HL-60 (cell line): ENCODE measurements at regions not wholly inside any gene's neighbourhood (a gene's known extent, or its start where the extent isn't known, plus 50 kb on each side); places are given as distances from the start of the nearest gene placed in this dataset.

Source experiments
- CTCF ChIP-seq: IDR thresholded peaks from one replicate; pipeline ENCODE4 v1.5.1; 2011; ENCODE audit warnings: low read length, control low read depth, inconsistent platforms; ENCODE audit not compliant: insufficient read depth
- REST ChIP-seq: IDR thresholded peaks from 2 replicates; pipeline ENCODE4 v1.6.1; 2012; ENCODE audit warnings: low read depth; ENCODE audit not compliant: insufficient replicate concordance
- SPI1 ChIP-seq: IDR thresholded peaks from 2 replicates; pipeline ENCODE4 v1.6.1; 2012; ENCODE audit warnings: low read depth, mild to moderate bottlenecking, borderline replicate concordance

GRCh38 chr1:116265931-116266863, 106.8 kb upstream of the ATP1A1 start:
- TF ChIP-seq CTCF (no peak), SPI1 (no peak), REST (no peak)
